GM12874 (cell line): ENCODE measurements at regions not wholly inside any gene's neighbourhood (a gene's known extent, or its start where the extent isn't known, plus 50 kb on each side); places are given as distances from the start of the nearest gene placed in this dataset.
A peak's percentile ranks its signal among the peaks of the same experiment; 100 is the strongest.

Experiments
- TF ChIP-seq, protein P1 (sequence below): IDR thresholded peaks from 2 replicates; pipeline ENCODE4 v1.5.1; 2011; ENCODE audit warnings: low read depth, mild to moderate bottlenecking, control low read depth, low read length, moderate library complexity; ENCODE audit not compliant: insufficient read depth

DNA sequence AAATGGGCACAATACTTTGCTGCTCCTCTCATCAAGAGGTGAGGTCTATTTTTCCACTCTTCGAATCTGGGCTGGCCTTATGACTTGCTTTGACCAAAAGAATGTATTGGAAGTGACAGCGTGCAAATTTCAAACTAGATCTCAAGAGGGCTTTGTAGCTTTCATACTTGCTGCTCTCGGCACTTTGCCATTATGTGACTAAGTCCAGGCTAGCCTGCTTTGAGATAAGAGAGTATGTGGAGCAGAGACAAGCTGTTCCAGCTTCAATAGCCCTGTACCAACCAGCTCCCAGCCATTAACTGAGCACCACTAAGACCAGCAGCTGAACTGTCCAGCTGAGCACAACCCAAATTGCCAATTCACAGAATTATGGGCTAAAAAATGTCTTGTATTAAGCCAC lies 124.6 kb downstream of the ACER2 start:
- TF ChIP-seq, protein P1, sequence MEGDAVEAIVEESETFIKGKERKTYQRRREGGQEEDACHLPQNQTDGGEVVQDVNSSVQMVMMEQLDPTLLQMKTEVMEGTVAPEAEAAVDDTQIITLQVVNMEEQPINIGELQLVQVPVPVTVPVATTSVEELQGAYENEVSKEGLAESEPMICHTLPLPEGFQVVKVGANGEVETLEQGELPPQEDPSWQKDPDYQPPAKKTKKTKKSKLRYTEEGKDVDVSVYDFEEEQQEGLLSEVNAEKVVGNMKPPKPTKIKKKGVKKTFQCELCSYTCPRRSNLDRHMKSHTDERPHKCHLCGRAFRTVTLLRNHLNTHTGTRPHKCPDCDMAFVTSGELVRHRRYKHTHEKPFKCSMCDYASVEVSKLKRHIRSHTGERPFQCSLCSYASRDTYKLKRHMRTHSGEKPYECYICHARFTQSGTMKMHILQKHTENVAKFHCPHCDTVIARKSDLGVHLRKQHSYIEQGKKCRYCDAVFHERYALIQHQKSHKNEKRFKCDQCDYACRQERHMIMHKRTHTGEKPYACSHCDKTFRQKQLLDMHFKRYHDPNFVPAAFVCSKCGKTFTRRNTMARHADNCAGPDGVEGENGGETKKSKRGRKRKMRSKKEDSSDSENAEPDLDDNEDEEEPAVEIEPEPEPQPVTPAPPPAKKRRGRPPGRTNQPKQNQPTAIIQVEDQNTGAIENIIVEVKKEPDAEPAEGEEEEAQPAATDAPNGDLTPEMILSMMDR: no peak

DNA sequence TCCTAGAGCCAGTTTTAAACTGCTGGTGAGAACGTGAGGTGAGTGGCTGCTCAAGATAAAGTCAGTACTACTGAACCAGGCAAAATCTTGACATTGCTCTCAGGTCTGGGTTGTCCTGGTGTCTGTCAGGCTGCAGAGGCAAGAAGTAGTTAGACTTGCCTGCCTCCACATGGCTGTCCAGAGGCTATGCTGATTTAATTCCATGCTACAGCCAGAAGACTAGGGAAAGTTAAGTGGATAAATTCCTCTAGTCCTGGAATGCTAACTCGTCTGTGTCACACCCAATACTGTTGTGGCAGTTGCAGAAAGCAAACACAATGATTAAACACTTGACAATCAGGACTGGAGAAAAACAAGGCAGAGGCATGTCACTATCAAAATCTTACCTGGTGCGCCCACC lies 118.9 kb downstream of the ACER2 start:
- TF ChIP-seq, protein P1: no peak

DNA sequence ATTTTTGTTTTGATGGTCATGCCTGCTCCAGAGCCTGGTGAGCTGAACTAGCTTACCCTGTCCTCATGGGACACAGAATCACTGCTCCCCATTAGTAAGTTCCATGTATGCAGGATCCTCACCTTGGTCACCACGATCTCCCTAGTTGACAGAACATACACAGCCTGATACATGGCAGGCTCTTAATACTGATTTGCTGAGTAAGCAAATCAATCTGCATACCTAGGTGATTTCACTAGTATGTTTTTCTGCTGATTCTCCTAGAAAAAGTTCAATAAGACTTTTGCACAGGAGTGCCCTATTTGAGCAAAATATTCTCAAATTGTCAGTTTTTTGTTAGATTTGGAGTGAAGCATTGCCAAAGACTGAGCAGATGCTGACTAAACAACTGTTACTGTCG lies 113.7 kb downstream of the ACER2 start:
- TF ChIP-seq, protein P1: no peak

DNA sequence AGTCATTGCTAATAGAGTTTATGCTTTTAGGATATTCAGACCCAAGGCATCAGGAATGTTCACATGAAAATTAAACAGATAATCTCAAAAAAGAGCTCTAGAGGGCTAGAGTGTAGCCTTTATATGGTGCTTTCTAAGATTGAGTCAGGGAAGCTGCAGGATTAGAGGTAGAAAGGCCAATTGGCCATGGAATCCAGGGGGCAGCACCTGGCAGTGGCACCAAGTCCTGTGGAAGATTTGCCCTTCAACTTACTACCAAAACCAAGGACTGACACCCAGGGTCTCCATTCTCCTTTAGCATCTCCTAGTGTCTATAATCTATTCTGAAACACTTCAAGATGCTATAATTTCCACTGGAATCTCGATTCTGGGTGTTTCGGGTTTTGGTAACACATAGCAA lies 112.4 kb downstream of the ACER2 start:
- TF ChIP-seq, protein P1: no peak

DNA sequence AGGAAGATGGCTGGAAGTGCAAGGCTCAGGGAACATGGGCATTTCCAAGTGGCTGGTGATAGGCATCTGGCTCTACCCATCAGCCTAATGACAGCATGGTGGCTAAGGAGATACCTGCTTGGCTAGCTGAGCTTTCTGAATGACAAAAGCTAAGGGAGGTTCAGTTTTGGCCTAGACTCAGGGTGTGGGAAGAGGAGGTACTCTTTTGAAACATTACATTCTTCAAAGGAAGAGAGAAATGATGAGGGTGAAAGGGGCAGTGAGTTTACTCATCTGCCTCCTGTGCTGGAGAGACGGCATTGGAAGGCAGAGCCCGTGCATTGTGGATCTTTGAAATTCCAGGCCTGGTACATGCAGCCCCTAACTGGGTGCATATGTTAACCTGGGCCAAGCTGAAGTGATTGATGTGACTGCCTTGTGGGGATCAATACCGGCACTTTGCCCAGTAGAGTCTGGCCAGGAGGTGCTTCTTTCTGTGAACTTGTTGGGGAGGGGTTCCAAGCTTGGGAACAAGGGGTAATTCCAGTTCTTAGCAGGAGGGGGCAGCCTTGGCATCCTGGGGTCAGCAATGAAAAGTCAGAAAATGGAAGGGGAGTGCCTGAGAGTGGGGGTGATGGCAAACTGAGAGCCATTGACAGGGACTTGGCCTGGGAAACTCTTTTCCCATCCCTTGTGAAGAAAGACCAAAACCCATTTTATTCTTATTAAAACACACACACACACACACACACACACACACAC lies 108.6 kb downstream of the ACER2 start:
- TF ChIP-seq, protein P1: peak; percentile 62

DNA sequence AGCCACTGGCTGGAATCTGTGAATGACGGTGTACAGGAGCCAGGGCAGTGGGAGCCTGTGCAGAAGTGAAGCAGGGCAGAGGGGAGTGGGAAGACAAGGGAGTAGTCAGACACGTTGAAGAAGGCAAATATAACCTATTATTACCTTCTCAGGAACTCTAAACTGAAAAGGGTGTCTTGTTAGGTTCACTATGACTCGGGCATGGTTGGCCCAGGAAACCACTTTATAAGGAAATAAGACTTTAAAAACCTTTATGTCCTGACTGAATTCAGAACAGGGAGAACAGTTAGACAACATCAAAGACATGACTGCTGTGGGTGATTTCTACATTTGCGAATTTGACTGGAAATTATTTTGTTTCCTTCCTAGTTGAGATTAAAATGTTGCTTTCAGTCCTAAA lies 107.5 kb downstream of the ACER2 start:
- TF ChIP-seq, protein P1: no peak

DNA sequence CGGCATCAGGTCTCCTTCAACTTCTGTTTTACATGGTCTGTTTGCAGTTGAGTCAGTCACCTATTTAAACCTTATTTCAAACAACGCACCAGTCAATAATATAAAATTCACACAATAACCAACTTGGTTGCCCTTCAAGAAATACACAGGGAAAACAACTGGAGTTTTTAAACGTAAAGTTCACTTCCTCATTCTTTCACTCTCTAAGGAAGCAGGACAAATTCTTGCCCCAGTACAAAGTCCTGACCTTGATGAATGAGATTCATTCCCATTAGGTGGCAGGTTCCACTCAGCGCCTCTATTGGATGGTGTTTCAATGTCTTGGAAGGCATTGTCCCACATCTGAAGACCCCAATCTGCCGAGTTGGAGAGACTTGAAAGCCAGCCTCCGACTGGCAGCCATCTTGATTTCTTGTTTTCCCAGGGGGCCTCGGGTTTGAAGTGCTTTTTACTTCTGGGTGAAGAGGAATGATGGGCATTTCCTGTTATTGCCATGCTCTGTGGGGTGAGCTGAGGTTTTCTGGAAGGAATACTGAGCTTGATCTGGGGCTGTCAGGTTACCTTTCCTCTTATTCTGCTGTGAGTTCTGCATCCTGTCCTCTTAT lies 105.0 kb downstream of the ACER2 start:
- TF ChIP-seq, protein P1: no peak
